GM06990 (cell line): ENCODE measurements at regions not wholly inside any gene's neighbourhood (a gene's known extent, or its start where the extent isn't known, plus 50 kb on each side); places are given as distances from the start of the nearest gene placed in this dataset.

Source experiments
- DNase-seq: peaks from one replicate; pipeline ENCODE4 v3.0.0-alpha.2; 2011; ENCODE audit not compliant: insufficient read length; ENCODE audit errors: extremely low read depth
- H3K27me3 ChIP-seq: replicated peaks from 2 replicates; pipeline ENCODE4 v1.6.0; 2011; ENCODE audit warnings: low read length; ENCODE audit not compliant: control insufficient read depth, insufficient read depth
- H3K36me3 ChIP-seq: 2 replicates; pipeline ENCODE4 v1.5.1; 2011; ENCODE audit warnings: low read length; ENCODE audit not compliant: control insufficient read depth, insufficient read depth
- H3K4me3 ChIP-seq: replicated peaks from 2 replicates; pipeline ENCODE4 v1.5.1; 2011; ENCODE audit warnings: low read depth, mild to moderate bottlenecking, control low read depth, low read length
- TF ChIP-seq, protein P1 (sequence below): IDR thresholded peaks from 2 replicates; pipeline ENCODE4 v1.5.1; 2011; ENCODE audit warnings: low read length, control low read depth, mild to moderate bottlenecking, inconsistent platforms; ENCODE audit not compliant: insufficient read depth, poor library complexity, severe bottlenecking

DNA sequence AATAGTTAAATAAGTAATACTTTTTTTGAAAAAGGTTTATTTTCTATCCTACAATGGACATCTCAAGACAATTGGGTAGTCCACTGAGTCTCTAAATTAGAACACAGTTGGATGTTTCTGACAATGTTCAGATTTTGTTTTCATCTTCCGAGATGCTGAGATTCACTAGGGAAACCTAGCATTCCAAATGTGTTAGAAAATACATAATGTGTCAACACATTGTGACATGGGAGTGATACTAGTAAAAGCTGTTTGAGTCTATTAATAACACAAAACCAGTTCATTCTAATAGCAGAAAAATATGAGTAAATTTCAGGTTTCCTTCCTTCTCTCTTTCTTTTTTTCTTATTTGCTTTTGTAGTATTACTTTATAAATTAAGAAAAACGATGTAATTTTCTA lies 68.2 kb upstream of the CDH10 start:
- TF ChIP-seq, protein P1, sequence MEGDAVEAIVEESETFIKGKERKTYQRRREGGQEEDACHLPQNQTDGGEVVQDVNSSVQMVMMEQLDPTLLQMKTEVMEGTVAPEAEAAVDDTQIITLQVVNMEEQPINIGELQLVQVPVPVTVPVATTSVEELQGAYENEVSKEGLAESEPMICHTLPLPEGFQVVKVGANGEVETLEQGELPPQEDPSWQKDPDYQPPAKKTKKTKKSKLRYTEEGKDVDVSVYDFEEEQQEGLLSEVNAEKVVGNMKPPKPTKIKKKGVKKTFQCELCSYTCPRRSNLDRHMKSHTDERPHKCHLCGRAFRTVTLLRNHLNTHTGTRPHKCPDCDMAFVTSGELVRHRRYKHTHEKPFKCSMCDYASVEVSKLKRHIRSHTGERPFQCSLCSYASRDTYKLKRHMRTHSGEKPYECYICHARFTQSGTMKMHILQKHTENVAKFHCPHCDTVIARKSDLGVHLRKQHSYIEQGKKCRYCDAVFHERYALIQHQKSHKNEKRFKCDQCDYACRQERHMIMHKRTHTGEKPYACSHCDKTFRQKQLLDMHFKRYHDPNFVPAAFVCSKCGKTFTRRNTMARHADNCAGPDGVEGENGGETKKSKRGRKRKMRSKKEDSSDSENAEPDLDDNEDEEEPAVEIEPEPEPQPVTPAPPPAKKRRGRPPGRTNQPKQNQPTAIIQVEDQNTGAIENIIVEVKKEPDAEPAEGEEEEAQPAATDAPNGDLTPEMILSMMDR = no peak
- H3K27me3 ChIP-seq = no peaks in the 10 kb centered on the region
- H3K36me3 ChIP-seq = no peaks in the 10 kb centered on the region
- no peak for DNase-seq
- H3K4me3 ChIP-seq = no peak overlapping the region

DNA sequence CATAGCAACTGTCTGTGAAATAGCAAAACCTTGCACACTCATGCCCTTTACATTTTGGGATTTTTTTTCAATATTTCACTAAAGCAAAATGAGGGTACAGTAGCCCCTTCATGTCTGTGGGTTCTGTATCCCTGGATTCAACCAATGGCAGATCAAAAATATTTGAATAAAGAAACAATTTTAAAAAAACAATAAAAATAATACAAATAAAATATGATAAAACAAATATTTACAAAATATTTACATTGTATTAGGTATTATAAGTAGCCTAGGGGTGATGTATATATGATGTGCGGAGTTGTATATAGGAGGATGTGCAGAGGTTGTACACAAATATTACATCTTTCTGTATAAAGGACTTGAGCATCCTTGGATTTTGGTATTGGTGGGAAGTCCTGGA lies 67.3 kb upstream of the CDH10 start:
- Histone ChIP-seq H3K4me3 (no peak overlapping the region), H3K36me3 (no peaks in the 10 kb centered on the region), H3K27me3 (no peaks in the 10 kb centered on the region)
- DNase-seq = no peak
- TF ChIP-seq, protein P1 = no peak

GRCh38 chr5:24703934-24704333 lies 59.2 kb upstream of the CDH10 start:
- Histone ChIP-seq H3K36me3 (no peaks in the 10 kb centered on the region), H3K27me3 (no peaks in the 10 kb centered on the region)
- DNase-seq = no peak

More at GRCh38 chr5:24703934-24704333, 59.2 kb upstream of the CDH10 start:
- TF ChIP-seq, protein P1 = no peak
- no peak overlapping the region for H3K4me3 ChIP-seq
